OCI-LY7 (cell line): ENCODE measurements at regions not wholly inside any gene's neighbourhood (a gene's known extent, or its start where the extent isn't known, plus 50 kb on each side); places are given as distances from the start of the nearest gene placed in this dataset.

Source experiments
- CTCF ChIP-seq: fragments of 200-600 bp; sonication (generic); conservative IDR thresholded peaks from 2 replicates; pipeline ENCODE4 v1.5.1; 2014; ENCODE audit warnings: mild to moderate bottlenecking, antibody characterized with exemption, low read length, moderate library complexity, mixed read lengths
- EZH2phosphoT487 ChIP-seq: fragments of 200-600 bp; sonication (generic); IDR thresholded peaks from 2 replicates; pipeline ENCODE4 v1.6.1; 2018; ENCODE audit warnings: low read depth, borderline replicate concordance, mild to moderate bottlenecking, mixed run types, antibody characterized with exemption, low read length, moderate library complexity, mixed read lengths

- TF ChIP-seq CTCF = no peak
- TF ChIP-seq EZH2phosphoT487 = no peak
Measured at GRCh38 chr3:74751775-74752174, 137.3 kb upstream of the CNTN3 start.
